CD4-positive, alpha-beta T cell (primary cell): ENCODE measurements at regions not wholly inside any gene's neighbourhood (a gene's known extent, or its start where the extent isn't known, plus 50 kb on each side); places are given as distances from the start of the nearest gene placed in this dataset.

ENCODE experiments used
- ATAC-seq: fragments of 200-7000 bp; cut with Tn5 transposase; one replicate; pipeline ENCODE4 v1.10.0; 2022; ENCODE audit warnings: mild to moderate bottlenecking; ENCODE audit not compliant: poor library complexity
- CTCF ChIA-PET: fragments of 350-600 bp; sonication (Branson Sonifier 250); formaldehyde crosslinking; loops from one replicate; lab custom pipeline; 2021; ENCODE audit warnings: antibody characterized with exemption, inconsistent platforms; lab: Charles Lee
- POLR2A ChIA-PET: fragments of 350-600 bp; sonication (Branson Sonifier 250); formaldehyde crosslinking; loops from one replicate; lab custom pipeline; 2021; ENCODE audit warnings: antibody characterized with exemption, inconsistent platforms; lab: Charles Lee
- DNase-seq, 14 experiments: peaks; one replicate each; pipeline ENCODE4 v3.0.0-alpha.2; 2013 to 2020; ENCODE audit warnings: mixed read lengths in 2 of 14
- H3K27ac ChIP-seq, 2 donors: one replicate each; pipeline versions ENCODE4 v1.5.1 to v1.7.0; 2013; ENCODE audit warnings: low read length in 2 of 2, low read depth in 1 of 2, mild to moderate bottlenecking in 1 of 2
- H3K27me3 ChIP-seq, 2 experiments: 1 replicate in 1 of 2; 2 replicates in 1 of 2; pipeline versions ENCODE4 v1.6.1 to v1.7.0; 2013; ENCODE audit warnings: low read length in 2 of 2, control low read depth in 1 of 2, mild to moderate bottlenecking in 1 of 2, moderate library complexity in 1 of 2; ENCODE audit not compliant: insufficient read depth in 2 of 2, control insufficient read depth in 1 of 2
- H3K36me3 ChIP-seq: one replicate; pipeline ENCODE4 v1.6.1; 2013; ENCODE audit warnings: low read length, control low read depth; ENCODE audit not compliant: insufficient read depth
- H3K4me1 ChIP-seq: one replicate; pipeline ENCODE4 v1.6.1; 2013; ENCODE audit warnings: low read length, control low read depth; ENCODE audit not compliant: insufficient read depth
- H3K4me3 ChIP-seq: one replicate; pipeline ENCODE4 v1.5.1; 2013; ENCODE audit warnings: mild to moderate bottlenecking, low read length, moderate library complexity
- H3K9me3 ChIP-seq, 2 experiments: 1 replicate in 1 of 2; 2 replicates in 1 of 2; pipeline versions ENCODE4 v1.6.1 to v1.7.0; 2013; ENCODE audit warnings: low read length in 2 of 2, mild to moderate bottlenecking in 2 of 2, control low read depth in 1 of 2, moderate library complexity in 1 of 2; ENCODE audit not compliant: control insufficient read depth in 1 of 2, insufficient read depth in 1 of 2
- H3K27ac Mint-ChIP-seq: one replicate; pipeline ENCODE4 v1.8.0; 2020; ENCODE audit warnings: mixed read lengths
- H3K27me3 Mint-ChIP-seq: one replicate; pipeline ENCODE4 v1.8.0; 2021; ENCODE audit warnings: mixed read lengths
- H3K36me3 Mint-ChIP-seq: one replicate; pipeline ENCODE4 v1.8.0; 2021; ENCODE audit warnings: low read depth, mixed read lengths
- H3K4me1 Mint-ChIP-seq: one replicate; pipeline ENCODE4 v1.8.0; 2021; ENCODE audit warnings: low read depth, mixed read lengths
- H3K4me3 Mint-ChIP-seq: one replicate; pipeline ENCODE4 v1.8.0; 2020; ENCODE audit warnings: mild to moderate bottlenecking, mixed read lengths
- H3K9me3 Mint-ChIP-seq: one replicate; pipeline ENCODE4 v1.8.0; 2020; ENCODE audit warnings: mixed read lengths
- CTCF ChIP-seq: fragments of 200-600 bp; IDR thresholded peaks from one replicate; pipeline ENCODE4 v1.8.0; 2022; ENCODE audit warnings: antibody characterized with exemption, mild to moderate bottlenecking
- intact Hi-C, 2 experiments: fragments of 100-400 bp; cut with DNase I in 1 of 2; cut with micrococcal nuclease in 1 of 2; formaldehyde crosslinking; loops; one replicate each; pipeline versions ENCODE4 v1.15.1 to v1.9.0; 2023 to 2025; cut with DNase I, micrococcal nuclease

GRCh38 chr12:42673535-42673934, 84.0 kb upstream of the PRICKLE1 start:
- no peaks in the 10 kb centered on the region for H3K4me1 Mint-ChIP-seq
- Histone ChIP-seq H3K4me1 (no peaks in the 10 kb centered on the region), H3K4me3 (no peak overlapping the region), H3K27ac (no peak overlapping the region), H3K27me3 (no peaks in the 10 kb centered on the region), H3K36me3 (no peaks in the 10 kb centered on the region), H3K9me3 (no peaks in the 10 kb centered on the region)
- H3K9me3 Mint-ChIP-seq, result peaks cover 7% of the 10 kb centered on the region
- ChIA-PET POLR2A (no interaction called here), CTCF (no interaction called here)
- no peaks in the 10 kb centered on the region for H3K27me3 Mint-ChIP-seq
- intact Hi-C loops, result no loop called here
- ATAC-seq (no peak), DNase-seq (no peak)
- H3K4me3 Mint-ChIP-seq, result no peak overlapping the region
- H3K27ac Mint-ChIP-seq, result no peak overlapping the region
- no peaks in the 10 kb centered on the region for H3K36me3 Mint-ChIP-seq
- no peak for TF ChIP-seq CTCF

- Histone ChIP-seq H3K9me3 (no peaks in the 10 kb centered on the region), H3K36me3 (no peaks in the 10 kb centered on the region), H3K4me1 (no peaks in the 10 kb centered on the region), H3K27me3 (no peaks in the 10 kb centered on the region), H3K4me3 (no peak overlapping the region), H3K27ac (no peak overlapping the region)
- Mint-ChIP-seq H3K4me3 (no peak overlapping the region), H3K27ac (no peak overlapping the region), H3K4me1 (no peaks in the 10 kb centered on the region), H3K36me3 (no peaks in the 10 kb centered on the region), H3K9me3 (peaks cover 7% of the 10 kb centered on the region), H3K27me3 (no peaks in the 10 kb centered on the region)
- DNase-seq (no peak), ATAC-seq (no peak)
- POLR2A ChIA-PET, result no interaction called here
- CTCF ChIA-PET, result no interaction called here
- intact Hi-C loops, result no loop called here
- no peak for TF ChIP-seq CTCF
These were observed 81.2 kb upstream of the PRICKLE1 start for GRCh38 chr12:42670719-42671118.

- Histone ChIP-seq H3K27ac (no peak overlapping the region), H3K9me3 (no peaks in the 10 kb centered on the region), H3K4me1 (no peaks in the 10 kb centered on the region), H3K27me3 (no peaks in the 10 kb centered on the region), H3K4me3 (no peak overlapping the region), H3K36me3 (no peaks in the 10 kb centered on the region)
- ATAC-seq (no peak), DNase-seq (no peak)
- H3K9me3 Mint-ChIP-seq, result peaks cover 3% of the 10 kb centered on the region
- ChIA-PET POLR2A (no interaction called here), CTCF (no interaction called here)
- no peaks in the 10 kb centered on the region for H3K36me3 Mint-ChIP-seq
- H3K27ac Mint-ChIP-seq, result no peak overlapping the region
- no peak overlapping the region for H3K4me3 Mint-ChIP-seq
- H3K27me3 Mint-ChIP-seq, result no peaks in the 10 kb centered on the region
- TF ChIP-seq CTCF, result no peak
- H3K4me1 Mint-ChIP-seq, result no peaks in the 10 kb centered on the region
- intact Hi-C loops, result no loop called here
These were observed 80.0 kb upstream of the PRICKLE1 start for GRCh38 chr12:42669553-42669952.
